Panc1 (cell line): ENCODE measurements at regions not wholly inside any gene's neighbourhood (a gene's known extent, or its start where the extent isn't known, plus 50 kb on each side); places are given as distances from the start of the nearest gene placed in this dataset.

Source experiments
- ATAC-seq: fragments of 200-7000 bp; cut with Tn5 transposase; 2 replicates; pipeline ENCODE4 v1.9.1; 2020; ENCODE audit warnings: mild to moderate bottlenecking, moderate library complexity
- BruUV-seq: library from RNA; stranded (reverse); fragments of 400-500 nt; replicated peaks from 2 replicates; lab custom pipeline; 2021; lab: Mats Ljungman, UMichigan
- CTCF ChIA-PET: fragments of 300-600 bp; sonication (Branson Sonifier 250); formaldehyde crosslinking; loops from one replicate; lab custom pipeline; 2022; ENCODE audit warnings: antibody characterized with exemption; lab: Charles Lee
- POLR2A ChIA-PET: fragments of 300-600 bp; sonication (Branson Sonifier 250); formaldehyde crosslinking; loops from one replicate; lab custom pipeline; 2022; ENCODE audit warnings: antibody characterized with exemption; lab: Charles Lee
- DNase-seq: peaks from one replicate; pipeline ENCODE4 v3.0.0-alpha.2; 2010; ENCODE audit warnings: low read depth, low spot score
- H3K27ac ChIP-seq: 2 replicates; pipeline ENCODE4 v1.5.1; 2011; ENCODE audit warnings: mild to moderate bottlenecking, low read length, inconsistent platforms
- H3K27me3 ChIP-seq: fragments of 200-500 bp; sonication (Bioruptor generic); 2 replicates; pipeline ENCODE4 v1.6.0; 2014; ENCODE audit warnings: low read length, inconsistent platforms; ENCODE audit not compliant: control insufficient read depth, insufficient read depth
- H3K36me3 ChIP-seq: fragments of 200-500 bp; sonication (Bioruptor generic); 2 replicates; pipeline ENCODE4 v1.5.1; 2014; ENCODE audit warnings: inconsistent platforms, mild to moderate bottlenecking, low read length, moderate library complexity; ENCODE audit not compliant: control insufficient read depth, insufficient read depth
- H3K4me1 ChIP-seq: 2 replicates; pipeline ENCODE4 v1.5.1; 2011; ENCODE audit warnings: inconsistent platforms, mild to moderate bottlenecking, low read length, moderate library complexity; ENCODE audit not compliant: control insufficient read depth, insufficient read depth
- H3K4me3 ChIP-seq, 2 experiments: 2 replicates each; pipeline ENCODE4 v1.5.1; 2011 to 2012; ENCODE audit warnings: low read depth in 2 of 2, low read length in 2 of 2, mild to moderate bottlenecking in 2 of 2, inconsistent platforms in 1 of 2, moderate library complexity in 1 of 2
- H3K9me3 ChIP-seq: fragments of 200-500 bp; sonication (Bioruptor generic); 2 replicates; pipeline ENCODE4 v1.5.1; 2014; ENCODE audit warnings: low read depth, mild to moderate bottlenecking, inconsistent platforms, low read length, moderate library complexity; ENCODE audit not compliant: control insufficient read depth, insufficient read depth
- POLR2AphosphoS5 ChIP-seq: IDR thresholded peaks from 2 replicates; pipeline ENCODE4 v1.6.1; 2012; ENCODE audit warnings: mild to moderate bottlenecking, low read depth, low read length, moderate library complexity
- SIN3A ChIP-seq: IDR thresholded peaks from 2 replicates; pipeline ENCODE4 v1.6.1; 2012; ENCODE audit warnings: low read depth, mild to moderate bottlenecking, low read length, moderate library complexity, borderline replicate concordance; ENCODE audit not compliant: insufficient read depth
- TCF7L2 ChIP-seq: IDR thresholded peaks from 2 replicates; pipeline ENCODE4 v1.6.1; 2011; ENCODE audit warnings: mild to moderate bottlenecking, low read depth, low read length, inconsistent platforms
- in situ Hi-C: cut with HindIII; loops from 2 replicates; pipeline ENCODE4 v1.10.0; 2016; ENCODE audit warnings: low sequenced_read_pairs, low pct_unique_long_range_greater_than_20kb
- intact Hi-C: fragments of 100-400 bp; cut with micrococcal nuclease; formaldehyde crosslinking; loops from one replicate; pipeline ENCODE4 v1.10.0; 2022; ENCODE audit not compliant: unreplicated experiment
- TF ChIP-seq, protein P1 (sequence below), 2 experiments: IDR thresholded peaks; 2 replicates each; pipeline ENCODE4 v1.6.1; 2011 to 2012; ENCODE audit warnings: low read depth in 2 of 2, control low read depth in 1 of 2, low read length in 1 of 2, mild to moderate bottlenecking in 1 of 2, moderate library complexity in 1 of 2; ENCODE audit not compliant: insufficient read depth in 1 of 2
- TF ChIP-seq, protein P2 (sequence below): fragments of 450-650 bp; IDR thresholded peaks from 2 replicates; pipeline ENCODE4 v1.5.1; 2017; ENCODE audit warnings: mild to moderate bottlenecking

DNA sequence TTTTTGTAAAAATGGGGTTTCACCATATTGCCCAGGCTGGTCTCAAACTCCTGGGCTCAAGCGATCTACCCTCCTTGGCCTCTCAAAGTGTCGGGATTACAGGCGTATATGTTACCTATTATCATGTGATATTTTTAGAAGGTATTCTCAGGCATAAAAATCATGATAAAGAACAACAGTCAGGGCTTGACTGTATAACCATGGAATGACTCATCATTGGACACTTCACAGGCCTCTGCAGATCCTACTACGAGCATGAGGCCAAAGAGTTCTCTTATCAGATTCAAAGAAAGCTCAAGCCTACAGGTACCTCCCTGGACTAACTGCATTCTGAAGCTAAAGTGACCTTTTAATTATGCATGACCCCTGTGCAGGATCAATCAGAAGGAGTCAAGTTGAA lies 91.7 kb upstream of the PRICKLE2 start:
- intact Hi-C loops = no loop called here
- ATAC-seq = no peak

DNA sequence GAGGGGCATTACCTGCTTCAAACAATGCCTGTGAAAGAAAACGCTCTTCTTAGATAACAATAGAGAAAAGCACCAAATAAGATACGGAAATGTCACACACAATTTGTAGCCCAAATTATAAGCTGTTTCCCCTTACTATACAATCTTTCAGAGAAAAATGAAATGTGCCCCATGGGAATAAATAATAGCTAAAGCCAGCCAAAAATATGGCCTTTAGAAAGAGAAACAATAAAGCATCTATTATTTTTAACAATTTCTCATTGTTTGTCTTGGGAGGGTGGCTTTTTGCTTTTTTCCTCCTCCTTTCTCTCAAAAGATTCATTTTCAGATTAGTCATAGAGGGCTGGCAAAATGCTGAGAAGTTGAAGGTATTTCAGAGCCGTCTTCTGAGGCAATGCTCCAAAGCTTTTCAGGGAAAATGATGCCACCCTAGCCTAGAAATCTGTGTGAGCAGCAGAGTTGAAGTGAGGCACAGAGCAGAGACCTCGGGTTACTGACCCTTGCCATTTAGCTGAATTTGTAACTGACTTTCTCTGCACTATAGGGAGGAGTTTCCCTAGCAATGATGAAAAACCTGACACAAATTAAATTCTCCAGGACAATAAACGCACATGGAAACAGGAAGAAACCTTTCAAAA lies 86.3 kb upstream of the PRICKLE2 start:
- Histone ChIP-seq H3K4me3 (no peak overlapping the region), H3K9me3 (no peaks in the 10 kb centered on the region), H3K36me3 (no peaks in the 10 kb centered on the region), H3K27me3 (no peaks in the 10 kb centered on the region), H3K4me1 (no peaks in the 10 kb centered on the region), H3K27ac (no peak overlapping the region)
- intact Hi-C loops (no loop called here), in situ Hi-C loops (no loop called here)
- ChIA-PET POLR2A (no interaction called here), CTCF (no interaction called here)
- TF ChIP-seq, protein P1, sequence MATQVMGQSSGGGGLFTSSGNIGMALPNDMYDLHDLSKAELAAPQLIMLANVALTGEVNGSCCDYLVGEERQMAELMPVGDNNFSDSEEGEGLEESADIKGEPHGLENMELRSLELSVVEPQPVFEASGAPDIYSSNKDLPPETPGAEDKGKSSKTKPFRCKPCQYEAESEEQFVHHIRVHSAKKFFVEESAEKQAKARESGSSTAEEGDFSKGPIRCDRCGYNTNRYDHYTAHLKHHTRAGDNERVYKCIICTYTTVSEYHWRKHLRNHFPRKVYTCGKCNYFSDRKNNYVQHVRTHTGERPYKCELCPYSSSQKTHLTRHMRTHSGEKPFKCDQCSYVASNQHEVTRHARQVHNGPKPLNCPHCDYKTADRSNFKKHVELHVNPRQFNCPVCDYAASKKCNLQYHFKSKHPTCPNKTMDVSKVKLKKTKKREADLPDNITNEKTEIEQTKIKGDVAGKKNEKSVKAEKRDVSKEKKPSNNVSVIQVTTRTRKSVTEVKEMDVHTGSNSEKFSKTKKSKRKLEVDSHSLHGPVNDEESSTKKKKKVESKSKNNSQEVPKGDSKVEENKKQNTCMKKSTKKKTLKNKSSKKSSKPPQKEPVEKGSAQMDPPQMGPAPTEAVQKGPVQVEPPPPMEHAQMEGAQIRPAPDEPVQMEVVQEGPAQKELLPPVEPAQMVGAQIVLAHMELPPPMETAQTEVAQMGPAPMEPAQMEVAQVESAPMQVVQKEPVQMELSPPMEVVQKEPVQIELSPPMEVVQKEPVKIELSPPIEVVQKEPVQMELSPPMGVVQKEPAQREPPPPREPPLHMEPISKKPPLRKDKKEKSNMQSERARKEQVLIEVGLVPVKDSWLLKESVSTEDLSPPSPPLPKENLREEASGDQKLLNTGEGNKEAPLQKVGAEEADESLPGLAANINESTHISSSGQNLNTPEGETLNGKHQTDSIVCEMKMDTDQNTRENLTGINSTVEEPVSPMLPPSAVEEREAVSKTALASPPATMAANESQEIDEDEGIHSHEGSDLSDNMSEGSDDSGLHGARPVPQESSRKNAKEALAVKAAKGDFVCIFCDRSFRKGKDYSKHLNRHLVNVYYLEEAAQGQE (IDR thresholded peaks at IDR 0.05; ENCODE audit: insufficient read depth in 1 of 2, low read depth in 2 of 2, low read length in 1 of 2) = no peak
- ATAC-seq = no peak
- no TSS peak for BruUV-seq
- no peak for DNase-seq

More for the DNA sequence above, 91.7 kb upstream of the PRICKLE2 start:
- H3K27ac ChIP-seq = no peak overlapping the region
- H3K36me3 ChIP-seq = no peaks in the 10 kb centered on the region
- in situ Hi-C loops = no loop called here
- H3K27me3 ChIP-seq = no peaks in the 10 kb centered on the region
- H3K9me3 ChIP-seq = no peaks in the 10 kb centered on the region
- no peaks in the 10 kb centered on the region for H3K4me1 ChIP-seq
- BruUV-seq = no TSS peak
- TF ChIP-seq SIN3A = no peak
- no peak for TF ChIP-seq TCF7L2
- TF ChIP-seq, protein P2, sequence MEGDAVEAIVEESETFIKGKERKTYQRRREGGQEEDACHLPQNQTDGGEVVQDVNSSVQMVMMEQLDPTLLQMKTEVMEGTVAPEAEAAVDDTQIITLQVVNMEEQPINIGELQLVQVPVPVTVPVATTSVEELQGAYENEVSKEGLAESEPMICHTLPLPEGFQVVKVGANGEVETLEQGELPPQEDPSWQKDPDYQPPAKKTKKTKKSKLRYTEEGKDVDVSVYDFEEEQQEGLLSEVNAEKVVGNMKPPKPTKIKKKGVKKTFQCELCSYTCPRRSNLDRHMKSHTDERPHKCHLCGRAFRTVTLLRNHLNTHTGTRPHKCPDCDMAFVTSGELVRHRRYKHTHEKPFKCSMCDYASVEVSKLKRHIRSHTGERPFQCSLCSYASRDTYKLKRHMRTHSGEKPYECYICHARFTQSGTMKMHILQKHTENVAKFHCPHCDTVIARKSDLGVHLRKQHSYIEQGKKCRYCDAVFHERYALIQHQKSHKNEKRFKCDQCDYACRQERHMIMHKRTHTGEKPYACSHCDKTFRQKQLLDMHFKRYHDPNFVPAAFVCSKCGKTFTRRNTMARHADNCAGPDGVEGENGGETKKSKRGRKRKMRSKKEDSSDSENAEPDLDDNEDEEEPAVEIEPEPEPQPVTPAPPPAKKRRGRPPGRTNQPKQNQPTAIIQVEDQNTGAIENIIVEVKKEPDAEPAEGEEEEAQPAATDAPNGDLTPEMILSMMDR = no peak
- TF ChIP-seq POLR2AphosphoS5 = no peak
- TF ChIP-seq, protein P1 (IDR thresholded peaks at IDR 0.05; ENCODE audit: insufficient read depth in 1 of 2, low read depth in 2 of 2, low read length in 1 of 2) = no peak
- DNase-seq = no peak
- POLR2A ChIA-PET = no interaction called here
- H3K4me3 ChIP-seq = no peak overlapping the region
- CTCF ChIA-PET = no interaction called here
